Pons (tissue), 1 donor: ENCODE measurements at regions not wholly inside any gene's neighbourhood (a gene's known extent, or its start where the extent isn't known, plus 50 kb on each side); places are given as distances from the start of the nearest gene placed in this dataset.
"Not testable (repeated sequence)": the region's sequence is repeated elsewhere in the genome, so short reads cannot be mapped to it uniquely, and the experiment has no call there.

Experiments used
- DNase-seq: peaks from one replicate; pipeline ENCODE4 v3.0.0-alpha.2; 2016; ENCODE audit warnings: low spot score

DNA sequence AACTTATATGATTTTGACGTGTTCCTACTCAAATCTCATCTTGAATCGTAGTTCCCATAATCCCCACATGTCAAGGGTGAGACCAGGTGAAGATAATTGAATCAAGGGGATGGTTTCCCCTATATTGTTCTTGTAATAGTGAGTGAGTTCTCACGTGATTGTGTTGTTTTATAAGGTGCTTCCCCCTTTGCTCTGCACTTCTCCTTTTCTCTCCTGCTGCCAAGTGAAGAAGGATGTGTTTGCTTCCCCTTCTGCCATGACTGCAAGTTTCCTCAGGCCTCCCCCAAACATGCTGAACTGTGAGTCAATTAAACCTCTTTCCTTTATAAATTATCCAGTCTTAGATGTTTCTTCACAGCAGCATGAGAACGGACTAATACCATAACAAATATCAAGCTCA, 83.2 kb downstream of the MANEA start:
- no peak for DNase-seq

DNA sequence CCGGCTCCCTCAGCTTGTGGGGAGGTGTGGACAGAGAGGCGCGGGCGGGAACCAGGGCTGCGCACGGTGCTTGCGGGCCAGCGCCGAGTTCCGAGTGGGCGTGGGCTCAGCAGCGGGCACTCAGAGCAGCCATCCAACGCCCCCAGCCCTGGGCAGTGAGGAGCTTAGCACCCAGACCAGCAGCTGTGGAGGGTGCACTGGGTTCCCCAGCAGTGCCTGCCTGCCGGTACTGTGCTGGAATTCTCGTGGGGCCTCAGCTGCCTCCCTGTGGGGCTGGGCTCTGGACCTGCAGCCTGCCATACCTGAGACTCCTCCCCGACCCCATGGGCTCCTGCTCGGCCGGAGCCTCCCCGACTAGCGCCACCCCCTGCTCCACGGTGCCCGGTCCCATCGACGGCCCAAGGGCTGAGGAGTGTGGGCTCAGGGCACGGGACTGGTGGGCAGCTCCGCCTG, 92.7 kb downstream of the MANEA start:
- DNase-seq = no peak

DNA sequence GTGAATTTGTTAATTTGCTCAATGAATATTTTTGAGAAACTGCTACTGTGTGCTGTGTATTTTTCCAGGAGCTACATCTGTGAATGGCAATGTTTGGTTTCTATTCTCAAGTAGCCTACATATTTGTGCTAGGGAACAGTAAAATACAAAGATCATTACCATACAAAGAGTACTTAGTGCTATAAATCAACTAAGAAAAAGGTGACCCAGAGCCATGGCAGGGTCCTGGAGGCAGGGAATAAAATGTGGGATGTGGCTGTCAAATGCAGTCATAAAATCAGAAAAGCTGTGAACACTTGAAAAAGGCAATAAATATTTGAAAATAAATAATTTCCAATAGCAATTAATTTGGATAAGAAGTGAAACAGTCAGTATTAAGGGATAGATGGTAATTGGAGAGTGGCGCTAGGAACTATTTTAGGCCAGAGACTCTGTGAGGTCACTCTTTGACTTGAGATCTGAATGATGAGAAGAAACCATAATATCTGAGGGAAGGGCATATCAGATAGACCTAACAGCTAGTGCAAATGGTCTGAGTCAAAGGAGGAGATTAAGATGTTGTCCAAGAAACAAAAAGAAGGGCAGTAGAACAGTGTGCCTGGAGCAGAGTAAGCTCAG, 98.8 kb downstream of the MANEA start:
- DNase-seq = no peak

DNA sequence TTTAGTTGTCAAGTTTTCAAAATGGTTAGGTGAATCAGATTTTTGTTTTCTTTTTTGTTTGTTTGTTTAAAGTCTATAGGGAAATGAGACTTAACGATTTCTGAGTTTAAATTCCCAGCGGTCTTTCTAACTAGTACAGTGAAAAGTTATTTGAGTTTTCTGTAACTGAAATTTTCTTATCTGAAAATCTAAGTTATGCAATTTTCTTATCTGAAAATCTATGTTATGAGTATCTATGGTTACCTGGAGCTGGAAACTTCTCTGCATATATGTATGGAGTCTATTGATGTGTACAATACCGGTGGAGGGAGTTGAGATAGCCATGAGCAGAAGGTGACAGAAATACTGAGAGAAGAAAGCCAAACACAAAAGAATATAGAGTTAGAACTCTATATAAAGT, 102.6 kb downstream of the MANEA start:
- no peak for DNase-seq

DNA sequence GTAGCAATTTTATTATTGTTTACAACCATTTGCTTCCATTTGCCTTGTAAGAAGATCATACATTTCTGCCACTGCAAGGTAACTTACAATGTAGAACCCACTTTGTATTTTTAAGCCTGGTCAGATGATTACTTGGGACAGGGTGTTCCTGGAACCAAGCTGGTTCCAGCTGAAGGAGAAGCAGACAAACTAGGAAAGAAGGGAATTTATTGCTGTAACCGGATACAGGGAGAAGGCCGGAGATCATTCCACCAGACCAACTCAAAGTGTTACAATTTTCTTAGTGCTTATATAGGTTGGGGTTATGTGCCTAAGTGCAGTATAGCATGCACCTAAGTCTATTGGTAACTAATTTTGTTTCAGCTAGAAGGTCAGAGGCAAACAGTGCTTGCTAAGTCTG, 104.4 kb downstream of the MANEA start:
- DNase-seq = no peak

DNA sequence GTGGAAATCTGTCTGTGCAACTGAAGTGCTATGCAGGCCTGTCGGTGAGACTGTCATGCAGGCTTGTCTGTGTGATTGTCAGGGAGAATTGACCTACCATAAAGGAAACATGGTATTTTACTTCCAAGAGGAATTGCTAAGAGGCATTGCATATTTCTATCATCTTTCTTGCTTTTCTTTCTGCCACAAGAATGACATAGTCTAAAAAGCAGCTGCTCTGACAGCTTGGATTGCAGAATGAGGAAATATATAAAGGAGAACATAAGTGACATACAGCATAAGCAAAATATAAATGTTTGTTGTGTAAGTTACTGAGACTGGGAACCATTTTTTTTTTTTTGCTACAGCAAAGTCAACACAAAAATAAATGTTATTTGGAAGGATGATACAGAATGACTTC, 105.1 kb downstream of the MANEA start:
- no peak for DNase-seq

DNA sequence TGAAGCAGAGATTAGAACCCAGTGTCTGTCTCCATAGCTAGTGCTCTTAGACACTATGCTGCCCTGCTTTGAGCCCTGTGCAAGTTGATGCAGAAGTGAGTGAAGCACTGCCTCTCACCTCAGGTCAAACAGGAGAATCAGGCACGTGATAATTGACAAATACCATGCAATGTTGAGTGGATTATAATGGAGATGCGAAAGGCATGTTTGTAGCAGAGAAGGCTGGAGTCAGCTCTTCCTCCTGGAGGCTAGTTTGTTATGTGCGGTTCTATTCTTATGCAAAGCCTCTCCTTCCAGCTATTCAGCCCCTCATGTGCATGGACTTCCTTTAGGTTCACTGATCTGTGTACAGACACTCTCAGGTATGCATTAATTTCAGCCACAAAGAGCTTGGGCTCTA, 108.5 kb downstream of the MANEA start:
- no peak for DNase-seq

DNA sequence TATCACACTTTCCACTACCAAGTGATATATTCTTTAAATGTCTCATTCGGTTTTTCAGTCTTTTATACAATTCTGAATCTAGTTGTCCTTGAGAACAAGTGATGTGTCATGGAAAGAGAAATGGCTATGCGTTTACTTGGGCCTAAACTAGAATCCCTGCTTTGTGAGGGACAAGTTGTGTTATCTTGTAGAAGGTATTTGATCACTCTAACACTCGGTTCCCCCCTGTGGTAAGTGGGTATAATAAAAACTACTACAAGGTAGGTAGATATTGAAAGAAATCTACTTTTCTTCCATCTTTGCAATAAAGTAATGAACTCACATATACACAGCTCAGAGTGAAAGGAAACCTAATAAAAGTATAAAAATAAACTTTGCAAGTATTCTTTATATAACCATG, 108.9 kb downstream of the MANEA start:
- DNase-seq = no peak

DNA sequence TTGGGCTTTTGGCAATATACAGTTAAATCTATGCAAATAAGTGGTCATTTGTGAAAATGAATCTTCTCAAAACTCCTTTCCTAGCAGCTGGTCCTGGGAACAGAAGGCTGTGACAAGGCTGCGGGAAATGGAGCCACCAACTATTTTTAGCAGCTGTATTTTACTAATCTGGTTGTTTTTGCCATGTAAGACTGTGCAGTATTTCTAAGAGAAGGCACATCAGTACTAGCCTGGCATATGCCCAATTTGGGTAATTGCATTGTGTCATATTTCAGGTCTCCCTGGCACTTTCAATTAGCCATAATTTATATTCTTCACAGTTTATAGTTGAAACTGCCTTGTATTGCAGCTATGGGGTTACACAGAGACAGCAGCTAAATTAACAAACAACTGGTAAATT, 109.6 kb downstream of the MANEA start:
- DNase-seq = no peak

DNA sequence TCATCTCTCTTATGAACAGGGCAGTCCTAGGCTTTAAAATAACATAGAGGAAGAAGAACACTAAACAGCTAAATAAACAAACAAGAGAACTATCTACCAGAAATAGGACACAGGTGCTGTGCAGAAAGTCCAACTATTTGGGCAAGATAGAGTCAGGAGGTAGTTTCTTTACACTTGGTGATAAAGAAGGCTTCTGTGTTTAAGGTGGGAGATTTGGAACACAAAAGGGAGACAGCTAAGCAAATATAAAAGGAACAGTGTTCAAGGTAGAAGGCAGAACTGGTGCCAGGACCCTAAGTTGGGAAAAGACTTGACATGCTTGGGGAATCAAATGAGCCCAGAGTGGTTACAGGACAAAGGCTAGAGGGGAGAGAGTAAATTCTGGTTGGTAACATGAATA, 110.5 kb downstream of the MANEA start:
- no peak for DNase-seq

DNA sequence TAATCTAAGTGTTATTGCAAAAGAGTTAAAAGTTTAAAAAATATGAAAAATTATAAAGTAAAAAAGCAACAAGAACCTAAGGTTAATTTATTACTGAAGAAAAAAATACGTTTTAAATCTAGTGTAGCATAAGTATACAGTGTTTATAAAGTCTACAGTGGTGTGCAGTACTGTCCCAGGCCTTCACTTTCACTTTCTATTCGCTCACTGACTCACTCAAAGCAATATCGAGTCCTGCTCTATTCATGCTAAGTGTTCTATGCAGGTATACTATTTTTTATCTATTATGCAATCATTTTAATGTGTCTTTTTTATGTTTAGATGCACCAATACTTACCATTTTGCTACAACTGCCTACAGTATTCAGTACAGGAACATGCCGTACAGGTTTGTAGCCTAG, 113.0 kb downstream of the MANEA start:
- no peak for DNase-seq

DNA sequence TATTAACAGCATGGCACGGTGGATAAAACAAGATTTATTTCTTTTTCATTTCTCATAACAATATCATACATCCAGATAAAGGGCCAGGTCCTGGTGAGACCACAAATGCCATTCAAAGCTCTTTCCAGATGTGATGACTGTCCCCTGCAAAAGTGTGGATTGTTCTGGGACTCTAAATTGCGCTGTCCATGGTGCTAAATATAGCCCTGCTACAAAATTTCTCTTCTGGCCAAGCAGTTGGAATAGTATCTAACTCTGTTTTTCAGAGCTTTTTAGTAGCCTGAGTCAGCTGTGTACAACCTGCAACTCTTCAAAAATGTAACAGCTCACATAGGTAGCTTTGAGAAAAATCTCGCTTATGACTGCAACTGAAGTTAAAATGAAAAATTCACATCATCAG, 115.8 kb downstream of the MANEA start:
- no peak for DNase-seq

DNA sequence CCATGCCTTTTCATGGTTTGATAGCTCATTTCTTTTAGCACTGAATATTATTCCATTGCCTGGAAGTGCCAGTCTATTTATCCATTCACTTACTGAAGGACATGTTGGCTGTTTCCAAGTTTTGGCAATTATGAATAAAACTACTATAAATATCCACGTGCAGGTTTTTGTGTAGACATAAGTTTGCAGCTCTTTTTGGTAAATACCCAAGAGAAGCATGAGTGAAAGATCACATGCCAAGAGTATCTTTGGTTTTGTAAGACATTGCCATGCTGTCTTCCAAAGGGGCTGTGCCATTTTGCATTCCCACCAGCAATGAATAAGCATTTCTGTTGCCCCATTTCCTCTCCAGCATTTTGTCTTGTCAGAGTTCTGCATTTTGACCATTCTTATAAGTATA, 120.9 kb downstream of the MANEA start:
- no peak for DNase-seq

DNA sequence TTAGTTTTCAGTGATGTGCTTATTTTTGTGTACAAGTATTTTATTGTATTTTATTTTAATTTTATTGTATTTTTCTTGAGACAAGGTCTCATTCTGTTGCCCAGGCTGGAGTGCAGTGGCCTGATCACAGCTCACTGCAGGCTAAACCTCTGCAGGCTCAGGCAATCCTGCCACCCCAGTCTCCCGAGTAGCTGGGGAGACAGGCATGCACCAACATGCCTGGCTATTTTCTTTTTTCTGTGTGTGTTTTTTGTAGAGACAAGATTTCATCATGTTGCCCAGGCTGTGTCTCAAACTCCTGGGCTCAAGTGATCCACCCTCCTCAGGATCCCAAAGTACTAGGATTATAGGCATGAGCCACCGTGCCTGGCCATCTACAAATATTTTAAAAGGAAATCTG, 146.3 kb downstream of the MANEA start:
- DNase-seq = no peak

DNA sequence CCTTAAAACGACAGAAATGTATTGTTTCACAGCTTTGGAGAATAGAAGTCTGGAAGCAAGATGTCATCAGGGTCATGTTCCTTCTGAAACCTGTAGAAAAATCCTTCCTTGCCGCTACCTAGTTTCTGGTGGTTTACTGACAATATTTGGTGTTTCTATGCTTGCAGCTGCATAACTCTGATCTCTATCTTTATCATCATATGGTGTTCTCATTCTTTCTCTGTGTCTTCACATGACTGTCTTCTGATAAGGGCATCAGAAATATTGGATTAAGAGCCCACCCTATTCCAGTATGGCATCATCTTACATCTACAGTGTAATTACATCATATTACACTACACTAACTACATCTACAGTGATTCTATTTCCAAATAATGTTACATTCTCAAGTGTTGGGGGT, 148.0 kb downstream of the MANEA start:
- no peak for DNase-seq

DNA sequence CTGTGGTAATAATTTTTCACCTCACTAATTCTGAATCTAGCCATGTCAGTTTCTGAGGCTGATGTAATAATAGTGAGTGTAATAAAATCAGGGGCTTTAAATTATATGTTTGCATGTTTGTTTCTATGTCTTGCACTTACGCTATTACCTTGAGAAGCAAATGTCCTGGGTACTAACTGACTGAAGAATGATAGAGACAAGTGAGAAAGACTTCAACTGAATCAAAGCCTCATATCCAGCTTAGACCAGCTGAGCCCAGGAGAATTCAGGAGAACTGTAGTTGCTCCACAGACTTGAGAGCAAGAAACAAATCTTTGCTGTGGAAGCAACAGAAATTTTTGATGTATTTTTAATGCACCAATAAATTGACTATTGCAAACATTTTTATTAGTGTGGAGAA, 162.8 kb downstream of the MANEA start:
- no peak for DNase-seq

DNA sequence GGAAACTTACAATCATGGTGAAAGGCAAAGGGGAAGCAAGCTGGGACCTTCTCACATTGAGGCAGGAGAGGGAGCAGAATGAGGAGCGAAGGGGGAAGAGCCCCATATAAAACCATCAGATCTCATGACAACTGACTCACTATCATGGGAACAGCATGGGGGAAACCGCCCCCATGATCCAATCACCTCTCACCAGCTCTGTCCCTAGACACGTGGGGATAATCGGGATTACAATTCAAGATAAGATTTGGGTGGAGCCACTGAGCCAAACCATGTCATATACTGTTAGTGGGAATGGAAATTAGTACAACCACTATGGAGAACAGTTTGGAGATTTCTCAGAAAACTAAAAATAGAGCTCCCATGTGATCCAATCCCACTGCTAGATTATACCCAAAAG, 163.7 kb downstream of the MANEA start:
- no peak for DNase-seq

DNA sequence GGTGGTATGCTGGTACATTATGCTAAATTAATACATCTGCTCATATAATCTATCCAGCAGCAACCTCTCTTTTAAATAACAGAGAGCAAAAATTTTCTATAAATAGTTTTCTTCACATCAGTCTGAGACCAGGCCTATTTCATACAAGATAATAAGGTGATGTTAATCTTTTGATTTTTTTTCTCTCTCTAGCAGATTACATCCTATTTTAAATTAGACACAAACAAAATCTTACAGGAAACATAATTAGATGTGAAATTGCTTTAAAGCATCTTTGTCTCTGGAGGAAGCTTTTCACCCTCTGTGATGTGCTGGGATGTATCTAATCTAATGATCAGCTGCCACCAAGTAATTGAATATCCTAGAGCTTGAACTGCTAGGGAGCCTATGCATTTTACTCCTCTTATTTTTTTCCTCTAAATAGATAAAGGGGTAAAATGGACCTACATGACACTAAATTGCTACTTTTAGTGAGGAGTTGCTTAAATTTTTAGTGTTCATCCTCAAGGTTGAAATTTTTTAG, 165.5 kb downstream of the MANEA start:
- no peak for DNase-seq

DNA sequence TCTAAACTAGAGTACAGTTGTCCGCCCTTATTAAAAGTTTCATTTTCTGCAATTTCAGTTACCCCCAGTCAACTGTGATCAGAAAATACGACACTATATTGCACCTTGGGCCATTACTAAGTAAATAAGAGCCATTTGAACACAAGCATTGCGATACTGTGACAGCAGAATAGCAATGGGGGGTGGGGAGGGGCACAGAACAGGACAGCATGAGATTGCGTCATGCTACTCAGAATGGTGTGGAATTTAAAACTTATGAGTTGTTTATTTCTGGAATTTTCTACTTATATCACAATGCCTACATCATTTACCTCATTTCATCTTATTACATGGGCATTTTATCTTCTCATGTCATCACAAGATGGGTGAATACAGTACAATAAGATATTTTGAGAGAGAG, 166.3 kb downstream of the MANEA start:
- DNase-seq = no peak

DNA sequence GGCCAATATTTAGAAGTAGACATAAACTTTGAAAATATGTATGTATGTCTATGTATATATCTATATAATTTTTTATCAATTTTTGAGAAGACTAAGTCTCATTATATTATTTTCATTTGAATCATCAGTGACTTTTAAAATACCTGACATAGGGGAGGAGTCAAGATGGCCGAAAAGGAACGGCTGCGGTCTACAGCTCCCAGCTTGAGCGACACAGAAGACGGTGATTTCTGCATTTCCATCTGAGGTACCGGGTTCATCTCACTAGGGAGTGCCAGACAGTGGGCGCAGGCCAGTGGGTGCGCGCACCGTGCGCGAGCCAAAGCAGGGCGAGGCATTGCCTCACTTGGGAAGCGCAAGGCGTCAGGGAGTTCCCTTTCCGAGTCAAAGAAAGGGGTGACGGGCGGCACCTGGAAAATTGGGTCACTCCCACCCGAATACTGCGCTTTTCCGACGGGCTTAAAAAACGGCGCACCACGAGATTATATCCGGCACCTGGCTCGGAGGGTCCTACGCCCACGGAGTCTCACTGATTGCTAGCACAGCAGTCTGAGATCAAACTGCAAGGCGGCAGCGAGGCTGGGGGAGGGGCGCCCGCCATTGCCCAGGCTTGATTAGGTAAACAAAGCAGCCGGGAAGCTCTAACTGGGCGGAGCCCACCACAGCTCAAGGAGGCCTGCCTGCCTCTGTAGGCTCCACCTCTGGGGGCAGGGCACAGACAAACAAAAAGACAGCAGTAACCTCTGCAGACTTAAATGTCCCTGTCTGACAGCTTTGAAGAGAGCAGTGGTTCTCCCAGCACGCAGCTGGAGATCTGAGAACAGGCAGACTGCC, 181.1 kb downstream of the MANEA start:
- not testable (repeated sequence) for DNase-seq

DNA sequence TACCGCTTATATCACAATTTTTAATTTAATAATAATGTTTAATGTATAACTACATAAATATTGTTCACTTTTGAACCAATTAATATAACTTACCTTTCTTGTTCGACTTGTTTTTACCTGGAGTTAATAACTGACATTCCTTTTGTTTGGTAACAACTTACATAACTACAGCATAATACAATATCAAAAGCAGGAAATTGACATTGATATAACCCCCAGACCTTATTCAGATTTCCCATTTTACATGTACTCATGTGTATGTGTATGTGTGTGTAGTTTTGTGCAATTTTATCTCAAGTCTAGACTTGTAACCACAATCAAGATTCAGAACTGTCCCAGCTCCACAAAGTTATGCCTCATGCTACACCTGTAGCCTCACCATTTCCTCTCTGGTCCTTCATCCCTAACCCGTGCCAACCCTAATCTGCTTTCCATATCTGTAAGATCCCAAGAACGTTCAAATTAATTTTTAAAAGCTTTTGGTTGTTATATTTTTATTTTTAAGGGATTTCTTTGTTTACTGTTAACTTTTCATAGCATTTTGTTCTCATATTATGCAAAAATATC, 190.6 kb downstream of the MANEA start:
- DNase-seq = no peak

DNA sequence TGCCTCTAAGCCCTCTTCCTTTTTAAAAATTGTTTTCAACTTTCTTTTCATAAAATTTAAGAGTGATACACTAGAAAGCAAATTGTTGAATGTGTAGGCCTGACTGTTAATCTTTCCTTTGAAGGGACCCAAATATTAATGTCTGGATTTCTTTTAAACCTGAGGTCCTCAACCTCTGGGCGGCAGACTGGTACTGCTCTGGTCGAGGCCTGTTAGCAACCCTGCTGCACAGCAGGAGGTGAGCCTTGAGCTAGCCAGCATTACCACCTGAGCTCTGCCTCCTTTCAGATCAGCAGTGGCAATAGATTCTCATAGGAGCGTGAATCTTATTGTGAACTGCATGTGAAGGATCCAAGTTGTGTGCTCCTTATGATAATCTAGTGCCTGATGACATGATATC, 191.2 kb downstream of the MANEA start:
- DNase-seq = no peak

DNA sequence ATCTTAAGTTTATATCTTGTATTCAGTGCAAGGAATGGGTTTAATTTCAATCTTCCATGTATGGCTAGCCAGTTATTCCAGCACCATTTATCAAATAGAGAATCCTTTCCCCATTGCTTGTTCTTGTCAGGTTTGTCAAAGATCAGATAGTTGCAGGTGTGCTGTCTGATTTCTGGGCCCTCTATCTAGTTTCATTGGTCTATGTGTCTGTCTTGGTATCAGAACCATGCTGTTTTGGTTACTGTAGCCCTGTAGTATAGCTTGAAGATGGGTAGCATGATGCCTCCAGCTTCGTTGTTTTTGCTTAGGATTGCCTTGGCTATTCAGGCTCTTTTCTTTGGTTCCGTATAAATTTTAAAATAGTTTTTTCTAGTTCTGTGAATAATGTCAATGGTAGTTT, 200.0 kb downstream of the MANEA start:
- DNase-seq = no peak
